Astrocyte (in vitro differentiated cells and primary cell): ENCODE measurements at regions not wholly inside any gene's neighbourhood (a gene's known extent, or its start where the extent isn't known, plus 50 kb on each side); places are given as distances from the start of the nearest gene placed in this dataset.

Experiments
- EZH2 ChIP-seq: IDR thresholded peaks from 2 replicates; pipeline ENCODE4 v1.6.1; 2012; ENCODE audit warnings: mild to moderate bottlenecking, low read length, inconsistent platforms; ENCODE audit not compliant: insufficient read depth
- TF ChIP-seq, protein P1 (sequence below): IDR thresholded peaks from 2 replicates; pipeline ENCODE4 v1.5.1; 2011; ENCODE audit warnings: low read depth, mild to moderate bottlenecking, inconsistent platforms, low read length, moderate library complexity; ENCODE audit not compliant: insufficient read depth

DNA sequence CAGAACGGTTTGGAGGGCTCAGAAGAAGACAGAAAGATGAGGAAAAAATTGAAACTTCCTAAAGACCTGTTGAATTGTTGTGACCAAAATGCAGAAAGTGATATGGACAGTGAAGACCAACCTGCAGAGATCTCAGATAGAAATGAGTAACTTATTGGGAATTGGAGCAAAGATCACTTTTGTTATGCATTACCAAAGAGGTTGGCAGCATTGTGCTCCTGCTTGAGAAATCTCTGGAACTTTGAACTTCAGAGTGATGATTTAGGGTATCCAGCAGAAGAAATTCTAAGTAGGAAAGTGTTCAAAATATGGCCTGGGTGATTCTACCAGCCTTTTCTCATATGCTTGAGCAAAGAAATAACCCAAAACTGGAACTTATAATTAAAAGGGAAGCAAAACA is 136.0 kb downstream of the GJA1 start:
- TF ChIP-seq, protein P1, sequence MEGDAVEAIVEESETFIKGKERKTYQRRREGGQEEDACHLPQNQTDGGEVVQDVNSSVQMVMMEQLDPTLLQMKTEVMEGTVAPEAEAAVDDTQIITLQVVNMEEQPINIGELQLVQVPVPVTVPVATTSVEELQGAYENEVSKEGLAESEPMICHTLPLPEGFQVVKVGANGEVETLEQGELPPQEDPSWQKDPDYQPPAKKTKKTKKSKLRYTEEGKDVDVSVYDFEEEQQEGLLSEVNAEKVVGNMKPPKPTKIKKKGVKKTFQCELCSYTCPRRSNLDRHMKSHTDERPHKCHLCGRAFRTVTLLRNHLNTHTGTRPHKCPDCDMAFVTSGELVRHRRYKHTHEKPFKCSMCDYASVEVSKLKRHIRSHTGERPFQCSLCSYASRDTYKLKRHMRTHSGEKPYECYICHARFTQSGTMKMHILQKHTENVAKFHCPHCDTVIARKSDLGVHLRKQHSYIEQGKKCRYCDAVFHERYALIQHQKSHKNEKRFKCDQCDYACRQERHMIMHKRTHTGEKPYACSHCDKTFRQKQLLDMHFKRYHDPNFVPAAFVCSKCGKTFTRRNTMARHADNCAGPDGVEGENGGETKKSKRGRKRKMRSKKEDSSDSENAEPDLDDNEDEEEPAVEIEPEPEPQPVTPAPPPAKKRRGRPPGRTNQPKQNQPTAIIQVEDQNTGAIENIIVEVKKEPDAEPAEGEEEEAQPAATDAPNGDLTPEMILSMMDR, result no peak
- no peak for TF ChIP-seq EZH2
